SU-DHL-6 (cell line): ENCODE measurements at regions not wholly inside any gene's neighbourhood (a gene's known extent, or its start where the extent isn't known, plus 50 kb on each side); places are given as distances from the start of the nearest gene placed in this dataset.

ENCODE experiments used
- EZH2phosphoT487 ChIP-seq: fragments of 200-600 bp; sonication (generic), shearing (Covaris generic); conservative IDR thresholded peaks from 2 replicates; pipeline ENCODE4 v1.6.1; 2018; ENCODE audit warnings: mild to moderate bottlenecking, antibody characterized with exemption, low read length, moderate library complexity, mixed read lengths
- TF ChIP-seq, protein P1 (sequence below): fragments of 200-600 bp; sonication (generic); IDR thresholded peaks from one replicate; pipeline ENCODE4 v1.5.1; 2017; ENCODE audit warnings: antibody characterized with exemption, mild to moderate bottlenecking, low read length, moderate library complexity; ENCODE audit not compliant: insufficient read depth, poor library complexity, severe bottlenecking

DNA sequence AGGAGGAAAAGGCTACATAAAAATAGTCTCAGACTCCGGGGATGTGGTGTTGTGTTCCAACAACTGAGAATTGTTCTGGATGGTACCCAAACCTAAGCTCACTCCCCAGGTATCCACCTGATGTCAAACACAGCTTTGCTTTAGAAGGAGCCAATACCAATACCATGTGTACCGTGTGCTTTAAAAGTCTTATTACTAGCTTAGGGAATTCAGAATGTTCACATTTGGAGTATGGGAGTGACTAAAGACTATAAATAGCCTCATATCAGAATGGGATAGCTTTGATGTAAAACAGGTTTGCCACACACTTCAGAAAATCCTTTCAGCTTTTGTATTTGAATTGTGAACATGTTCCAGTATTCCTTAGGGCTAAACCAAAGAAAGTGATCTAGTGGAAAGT is 248.7 kb upstream of the ARHGAP42 start:
- TF ChIP-seq, protein P1, sequence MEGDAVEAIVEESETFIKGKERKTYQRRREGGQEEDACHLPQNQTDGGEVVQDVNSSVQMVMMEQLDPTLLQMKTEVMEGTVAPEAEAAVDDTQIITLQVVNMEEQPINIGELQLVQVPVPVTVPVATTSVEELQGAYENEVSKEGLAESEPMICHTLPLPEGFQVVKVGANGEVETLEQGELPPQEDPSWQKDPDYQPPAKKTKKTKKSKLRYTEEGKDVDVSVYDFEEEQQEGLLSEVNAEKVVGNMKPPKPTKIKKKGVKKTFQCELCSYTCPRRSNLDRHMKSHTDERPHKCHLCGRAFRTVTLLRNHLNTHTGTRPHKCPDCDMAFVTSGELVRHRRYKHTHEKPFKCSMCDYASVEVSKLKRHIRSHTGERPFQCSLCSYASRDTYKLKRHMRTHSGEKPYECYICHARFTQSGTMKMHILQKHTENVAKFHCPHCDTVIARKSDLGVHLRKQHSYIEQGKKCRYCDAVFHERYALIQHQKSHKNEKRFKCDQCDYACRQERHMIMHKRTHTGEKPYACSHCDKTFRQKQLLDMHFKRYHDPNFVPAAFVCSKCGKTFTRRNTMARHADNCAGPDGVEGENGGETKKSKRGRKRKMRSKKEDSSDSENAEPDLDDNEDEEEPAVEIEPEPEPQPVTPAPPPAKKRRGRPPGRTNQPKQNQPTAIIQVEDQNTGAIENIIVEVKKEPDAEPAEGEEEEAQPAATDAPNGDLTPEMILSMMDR = no peak
- TF ChIP-seq EZH2phosphoT487 = no peak
